WTC11 (cell line): ENCODE measurements at regions not wholly inside any gene's neighbourhood (a gene's known extent, or its start where the extent isn't known, plus 50 kb on each side); places are given as distances from the start of the nearest gene placed in this dataset.

ENCODE experiments used
- ATAC-seq: fragments of 200-7000 bp; cut with Tn5 transposase; 2 replicates; pipeline ENCODE4 v1.10.0; 2021; ENCODE audit warnings: mild to moderate bottlenecking, moderate library complexity
- CTCF ChIA-PET: fragments of 300-600 bp; sonication (Branson Sonifier 250); formaldehyde crosslinking; loops from one replicate; lab custom pipeline; 2021; ENCODE audit warnings: antibody characterized with exemption; lab: Charles Lee
- POLR2A ChIA-PET: fragments of 350-600 bp; sonication (Branson Sonifier 250); formaldehyde crosslinking; loops from one replicate; lab custom pipeline; 2021; ENCODE audit warnings: antibody characterized with exemption; lab: Charles Lee
- DNase-seq: peaks from one replicate; pipeline ENCODE4 v3.0.0; 2021; ENCODE audit warnings: low spot score
- H3K27ac Mint-ChIP-seq: 2 replicates; pipeline ENCODE4 v1.8.0; 2021; ENCODE audit warnings: mixed read lengths
- H3K27me3 Mint-ChIP-seq: 2 replicates; pipeline ENCODE4 v1.8.0; 2021; ENCODE audit warnings: low read depth, mild to moderate bottlenecking, moderate library complexity, mixed read lengths
- H3K36me3 Mint-ChIP-seq: 2 replicates; pipeline ENCODE4 v1.8.0; 2021; ENCODE audit warnings: mixed read lengths
- H3K4me1 Mint-ChIP-seq: 2 replicates; pipeline ENCODE4 v1.8.0; 2022; ENCODE audit warnings: mixed read lengths
- H3K4me3 Mint-ChIP-seq: 2 replicates; pipeline ENCODE4 v1.8.0; 2021; ENCODE audit warnings: mild to moderate bottlenecking, moderate library complexity, mixed read lengths
- H3K9me3 Mint-ChIP-seq: 2 replicates; pipeline ENCODE4 v1.8.0; 2021; ENCODE audit warnings: mixed read lengths
- AFF4 ChIP-seq: sonication (generic); formaldehyde crosslinking; IDR thresholded peaks from 2 replicates; pipeline ENCODE4 v1.8.1; 2023; ENCODE audit warnings: mild to moderate bottlenecking, missing genetic modification reagents, borderline replicate concordance
- AR ChIP-seq: fragments of 250-450 bp; sonication (Bioruptor Pico); IDR thresholded peaks from 2 replicates; pipeline ENCODE4 v1.9.0; 2021; ENCODE audit warnings: mild to moderate bottlenecking
- CREM ChIP-seq: sonication (generic); formaldehyde crosslinking; IDR thresholded peaks from 2 replicates; pipeline ENCODE4 v1.8.1; 2022; ENCODE audit warnings: mild to moderate bottlenecking, missing genetic modification reagents, moderate library complexity
- ETV6 ChIP-seq: sonication (generic); formaldehyde crosslinking; IDR thresholded peaks from 2 replicates; pipeline ENCODE4 v1.8.1; 2022; ENCODE audit warnings: mild to moderate bottlenecking, missing genetic modification reagents
- GTF2I ChIP-seq: fragments of 250-450 bp; sonication (Bioruptor Pico); conservative IDR thresholded peaks from 2 replicates; pipeline ENCODE4 v1.4.0; 2021; ENCODE audit warnings: mild to moderate bottlenecking
- JAZF1 ChIP-seq: fragments of 250-450 bp; sonication (Bioruptor Pico); IDR thresholded peaks from 2 replicates; pipeline ENCODE4 v1.9.0; 2021; ENCODE audit warnings: moderate library complexity, mild to moderate bottlenecking, inconsistent platforms
- MLX ChIP-seq: sonication (generic); formaldehyde crosslinking; IDR thresholded peaks from 2 replicates; pipeline ENCODE4 v1.8.1; 2023; ENCODE audit warnings: mild to moderate bottlenecking, missing genetic modification reagents, moderate library complexity
- PRRX2 ChIP-seq: fragments of 250-450 bp; sonication (Bioruptor Pico); IDR thresholded peaks from 2 replicates; pipeline ENCODE4 v1.8.0; 2021; ENCODE audit warnings: mild to moderate bottlenecking
- SMAD4 ChIP-seq: sonication (generic); formaldehyde crosslinking; IDR thresholded peaks from 2 replicates; pipeline ENCODE4 v1.8.0; 2022; ENCODE audit warnings: mild to moderate bottlenecking, missing genetic modification reagents
- SOX15 ChIP-seq: fragments of 250-450 bp; sonication (Bioruptor Pico); IDR thresholded peaks from 2 replicates; pipeline ENCODE4 v1.9.0; 2021; ENCODE audit warnings: mild to moderate bottlenecking
- TEAD1 ChIP-seq: sonication (generic); formaldehyde crosslinking; IDR thresholded peaks from 2 replicates; pipeline ENCODE4 v1.8.0; 2022; ENCODE audit warnings: mild to moderate bottlenecking, missing genetic modification reagents
- ZMAT4 ChIP-seq: fragments of 250-450 bp; sonication (Bioruptor Pico); IDR thresholded peaks from 2 replicates; pipeline ENCODE4 v1.9.0; 2021; ENCODE audit warnings: mild to moderate bottlenecking
- ZNF532 ChIP-seq: fragments of 250-450 bp; sonication (Bioruptor Pico); IDR thresholded peaks from 2 replicates; pipeline ENCODE4 v1.9.0; 2021; ENCODE audit warnings: mild to moderate bottlenecking, borderline replicate concordance
- ZSCAN18 ChIP-seq: fragments of 250-450 bp; sonication (Bioruptor Pico); IDR thresholded peaks from 2 replicates; pipeline ENCODE4 v2.1.2; 2022; ENCODE audit warnings: mild to moderate bottlenecking, moderate library complexity
- TF ChIP-seq, protein P1 (sequence below): fragments of 250-450 bp; sonication (Bioruptor Pico); IDR thresholded peaks from 2 replicates; pipeline ENCODE4 v1.9.0; 2021; ENCODE audit warnings: moderate library complexity, mild to moderate bottlenecking, inconsistent platforms, borderline replicate concordance

DNA sequence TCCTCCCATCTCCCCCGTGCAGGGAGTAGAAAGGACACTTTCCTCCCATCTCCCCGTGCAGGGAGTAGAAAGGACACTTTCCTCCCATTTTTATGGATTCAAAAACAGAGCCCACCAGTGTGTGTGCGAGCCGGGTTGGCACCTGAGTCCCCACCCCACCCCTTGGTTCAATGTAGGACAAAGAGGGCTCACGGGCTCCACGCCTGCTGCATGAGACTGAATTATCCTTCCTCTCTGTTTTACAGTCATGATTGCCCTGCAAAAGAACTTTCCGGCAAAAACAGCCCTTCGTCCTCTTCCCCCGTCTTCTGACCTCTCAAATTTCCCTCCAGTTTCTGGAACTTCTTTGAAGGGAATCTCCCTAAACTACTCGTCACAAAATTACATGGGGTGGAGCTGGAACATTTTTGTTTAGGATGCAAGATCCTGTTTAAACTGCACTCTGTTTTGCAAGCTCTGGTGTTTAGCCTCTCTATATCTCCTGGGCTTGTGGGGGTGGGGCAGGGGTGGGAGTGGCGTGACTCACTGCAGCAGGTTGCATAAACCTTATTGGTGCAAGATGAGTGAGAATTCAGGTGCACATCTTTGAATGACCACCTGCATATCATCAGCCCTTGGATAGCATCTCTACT, 99.8 kb downstream of the PSMG1 start:
- TF ChIP-seq ZMAT4 (CRISPR knock-in tag) (no peak), GTF2I (CRISPR knock-in tag) (no peak), SMAD4 (no peak), ZSCAN18 (CRISPR knock-in tag) (no peak), CREM (no peak), JAZF1 (no peak), PRRX2 (CRISPR knock-in tag) (no peak)
- no peak for ATAC-seq
- CTCF ChIA-PET, result interaction anchor here (0.6 to 1.7 kb wide), 3 partner anchors 12 to 42 kb away, joined by 3 to 6 read pairs (median 4); no protein-coding TSS in a partner anchor

DNA sequence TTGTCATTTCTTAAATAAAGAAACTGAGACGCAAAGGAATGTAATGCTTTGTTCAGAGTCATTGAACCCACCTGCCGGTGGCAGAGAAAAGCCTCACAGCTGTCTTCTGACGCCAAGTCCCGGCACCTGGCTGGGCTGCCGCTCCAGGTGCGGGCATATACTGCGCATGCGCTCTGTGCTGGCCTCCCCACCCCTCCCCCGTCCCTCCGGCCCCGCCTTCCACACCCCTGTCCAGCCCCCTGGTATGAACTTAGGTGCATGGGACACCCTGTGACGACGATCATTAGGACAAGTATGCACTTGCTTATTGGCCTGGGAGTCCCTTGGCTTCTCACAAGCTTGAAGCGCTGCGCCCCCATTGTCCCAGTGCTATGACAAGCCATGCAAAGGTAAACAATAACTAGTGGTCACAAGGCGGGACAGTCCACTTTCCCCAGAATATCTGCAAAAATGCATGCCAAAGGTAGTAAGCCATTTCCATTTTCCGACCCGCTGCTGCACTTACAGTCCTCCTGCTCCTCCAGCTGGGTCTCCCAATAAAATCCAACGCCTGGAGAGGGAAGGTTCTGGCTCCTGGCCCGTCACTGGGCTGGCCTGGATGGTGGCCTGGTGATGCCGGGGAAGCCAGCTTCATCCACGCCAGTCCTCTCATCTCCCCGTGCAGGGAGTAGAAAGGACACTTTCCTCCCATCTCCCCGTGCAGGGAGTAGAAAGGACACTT, 100.4 kb downstream of the PSMG1 start:
- peaks cover 16% of the 10 kb centered on the region for H3K4me1 Mint-ChIP-seq
- H3K27me3 Mint-ChIP-seq, result no peaks in the 10 kb centered on the region; the same call in 1 of the 2 replicates
- DNase-seq (peak; percentile 57), ATAC-seq (peak; percentile 76)
- POLR2A ChIA-PET, result interaction anchor here (0.6 kb wide), 1 partner anchor 32 kb away, joined by 4 read pairs; no protein-coding TSS in a partner anchor
- H3K36me3 Mint-ChIP-seq, result no peaks in the 10 kb centered on the region
- H3K9me3 Mint-ChIP-seq, result no peaks in the 10 kb centered on the region
- TF ChIP-seq ETV6 (CRISPR knock-in tag), result no peak
- TF ChIP-seq SOX15 (CRISPR knock-in tag), result no peak
- no peak for TF ChIP-seq CREM
- no peak overlapping the region for H3K27ac Mint-ChIP-seq
- CTCF ChIA-PET, result interaction anchor here (0.6 to 1.7 kb wide), 6 partner anchors 13 to 138 kb away, joined by 3 to 6 read pairs (median 4); no protein-coding TSS in a partner anchor
- H3K4me3 Mint-ChIP-seq, result no peak overlapping the region

More for the DNA sequence above, 99.8 kb downstream of the PSMG1 start:
- no peak for DNase-seq
- H3K9me3 Mint-ChIP-seq, result no peaks in the 10 kb centered on the region; the same call in 1 of the 2 replicates
- POLR2A ChIA-PET, result interaction anchor here (0.6 kb wide), 1 partner anchor 33 kb away, joined by 4 read pairs; no protein-coding TSS in a partner anchor
- no peaks in the 10 kb centered on the region for H3K36me3 Mint-ChIP-seq
- no peak overlapping the region for H3K27ac Mint-ChIP-seq
- no peak overlapping the region for H3K4me3 Mint-ChIP-seq
- peaks cover 16% of the 10 kb centered on the region for H3K4me1 Mint-ChIP-seq
- H3K27me3 Mint-ChIP-seq, result no peaks in the 10 kb centered on the region; the same call in 1 of the 2 replicates

- peaks cover 15% of the 10 kb centered on the region for H3K36me3 Mint-ChIP-seq
- ChIA-PET CTCF (no interaction called here), POLR2A (no interaction called here)
- no peak for ATAC-seq
- H3K4me3 Mint-ChIP-seq, result no peak overlapping the region
- no peak overlapping the region for H3K27ac Mint-ChIP-seq
- peaks cover 16% of the 10 kb centered on the region for H3K4me1 Mint-ChIP-seq
- peaks cover 17% of the 10 kb centered on the region for H3K9me3 Mint-ChIP-seq
- H3K27me3 Mint-ChIP-seq, result peaks cover 17% of the 10 kb centered on the region
- DNase-seq, result no peak
- TF ChIP-seq AFF4 (CRISPR knock-in tag), result no peak
- TF ChIP-seq ZNF532 (CRISPR knock-in tag), result no peak
- TF ChIP-seq TEAD1 (CRISPR knock-in tag), result no peak
- no peak for TF ChIP-seq AR (CRISPR knock-in tag)
- TF ChIP-seq, protein P1, sequence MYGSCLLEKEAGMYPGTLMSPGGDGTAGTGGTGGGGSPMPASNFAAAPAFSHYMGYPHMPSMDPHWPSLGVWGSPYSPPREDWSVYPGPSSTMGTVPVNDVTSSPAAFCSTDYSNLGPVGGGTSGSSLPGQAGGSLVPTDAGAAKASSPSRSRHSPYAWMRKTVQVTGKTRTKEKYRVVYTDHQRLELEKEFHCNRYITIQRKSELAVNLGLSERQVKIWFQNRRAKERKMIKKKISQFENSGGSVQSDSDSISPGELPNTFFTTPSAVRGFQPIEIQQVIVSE (CRISPR knock-in tag), result no peak
- no peak for TF ChIP-seq MLX
Measured at GRCh38 chr21:39080366-39080765, 102.9 kb downstream of the PSMG1 start.
